WERI-Rb-1 (cell line): ENCODE measurements at regions not wholly inside any gene's neighbourhood (a gene's known extent, or its start where the extent isn't known, plus 50 kb on each side); places are given as distances from the start of the nearest gene placed in this dataset.

Source experiments
- DNase-seq: peaks from one replicate; pipeline ENCODE4 v3.0.0-alpha.2; 2020
- H3K27ac ChIP-seq: fragments of 250-450 bp; sonication (Bioruptor Pico); 2 replicates; pipeline ENCODE4 v1.5.1; 2020; ENCODE audit warnings: mild to moderate bottlenecking, moderate library complexity
- H3K27me3 ChIP-seq: fragments of 250-450 bp; sonication (Bioruptor Pico); 2 replicates; pipeline ENCODE4 v1.5.1; 2021; ENCODE audit warnings: mild to moderate bottlenecking, low read depth, moderate library complexity; ENCODE audit not compliant: insufficient read depth, severe bottlenecking
- H3K36me3 ChIP-seq: fragments of 250-450 bp; sonication (Bioruptor Pico); 2 replicates; pipeline ENCODE4 v1.5.1; 2020; ENCODE audit warnings: mild to moderate bottlenecking, moderate library complexity
- H3K4me3 ChIP-seq: 2 replicates; pipeline ENCODE4 v1.5.1; 2011; ENCODE audit warnings: low read depth, mild to moderate bottlenecking, control low read depth, low read length
- H3K9me3 ChIP-seq: fragments of 250-450 bp; sonication (Bioruptor Pico); 2 replicates; pipeline ENCODE4 v1.5.1; 2021; ENCODE audit warnings: mild to moderate bottlenecking, moderate library complexity; ENCODE audit not compliant: severe bottlenecking
- TF ChIP-seq, protein P1 (sequence below): IDR thresholded peaks from 2 replicates; pipeline ENCODE4 v1.5.1; 2011; ENCODE audit warnings: low read depth, mild to moderate bottlenecking, control low read depth, inconsistent platforms, low read length

DNA sequence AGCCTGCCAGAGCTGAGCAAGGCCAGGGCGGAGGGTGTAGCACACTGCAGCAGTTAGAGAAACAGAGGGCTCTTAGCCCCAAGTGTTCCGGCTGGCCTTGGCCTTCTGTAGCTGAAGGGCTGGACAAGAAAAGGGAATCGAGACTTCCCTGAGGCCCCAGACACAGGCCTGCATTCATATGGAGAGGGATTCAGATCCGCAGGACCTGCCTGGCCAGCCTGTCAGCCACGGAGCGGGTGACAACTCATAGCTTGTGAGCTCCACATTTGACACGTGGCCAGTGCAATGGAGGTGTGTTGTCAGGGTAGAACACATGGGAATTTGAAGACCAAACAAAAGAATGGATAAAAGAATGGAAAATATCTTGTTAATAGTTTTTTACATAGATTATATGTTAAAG lies 182.2 kb upstream of the GSC start:
- Histone ChIP-seq H3K27me3 (no peaks in the 10 kb centered on the region), H3K4me3 (no peak overlapping the region), H3K27ac (no peak overlapping the region), H3K9me3 (peaks cover 2% of the 10 kb centered on the region), H3K36me3 (no peaks in the 10 kb centered on the region)
- TF ChIP-seq, protein P1, sequence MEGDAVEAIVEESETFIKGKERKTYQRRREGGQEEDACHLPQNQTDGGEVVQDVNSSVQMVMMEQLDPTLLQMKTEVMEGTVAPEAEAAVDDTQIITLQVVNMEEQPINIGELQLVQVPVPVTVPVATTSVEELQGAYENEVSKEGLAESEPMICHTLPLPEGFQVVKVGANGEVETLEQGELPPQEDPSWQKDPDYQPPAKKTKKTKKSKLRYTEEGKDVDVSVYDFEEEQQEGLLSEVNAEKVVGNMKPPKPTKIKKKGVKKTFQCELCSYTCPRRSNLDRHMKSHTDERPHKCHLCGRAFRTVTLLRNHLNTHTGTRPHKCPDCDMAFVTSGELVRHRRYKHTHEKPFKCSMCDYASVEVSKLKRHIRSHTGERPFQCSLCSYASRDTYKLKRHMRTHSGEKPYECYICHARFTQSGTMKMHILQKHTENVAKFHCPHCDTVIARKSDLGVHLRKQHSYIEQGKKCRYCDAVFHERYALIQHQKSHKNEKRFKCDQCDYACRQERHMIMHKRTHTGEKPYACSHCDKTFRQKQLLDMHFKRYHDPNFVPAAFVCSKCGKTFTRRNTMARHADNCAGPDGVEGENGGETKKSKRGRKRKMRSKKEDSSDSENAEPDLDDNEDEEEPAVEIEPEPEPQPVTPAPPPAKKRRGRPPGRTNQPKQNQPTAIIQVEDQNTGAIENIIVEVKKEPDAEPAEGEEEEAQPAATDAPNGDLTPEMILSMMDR = no peak
- DNase-seq = no peak

DNA sequence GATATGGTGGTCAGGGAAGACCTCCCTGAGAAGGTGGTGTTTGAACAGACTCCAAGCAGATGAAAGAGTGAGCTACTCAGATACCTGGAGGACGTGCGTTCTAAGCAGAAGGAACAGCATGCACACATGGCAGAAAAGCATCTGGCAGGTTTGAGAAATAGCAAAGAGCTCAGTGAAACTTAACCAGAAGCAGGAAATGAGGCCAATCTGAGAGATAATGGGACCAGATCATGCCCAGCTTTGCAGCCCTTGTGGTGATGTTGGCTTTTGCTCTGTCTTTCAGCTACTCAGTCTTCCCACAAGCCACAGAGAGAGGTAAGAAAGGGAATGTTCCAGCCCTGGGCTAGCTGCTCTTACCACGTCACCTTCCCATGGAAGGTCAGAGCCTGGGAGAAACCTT lies 176.3 kb upstream of the GSC start:
- DNase-seq = no peak
- TF ChIP-seq, protein P1 = no peak
- Histone ChIP-seq H3K27me3 (no peaks in the 10 kb centered on the region), H3K9me3 (peaks cover 2% of the 10 kb centered on the region), H3K36me3 (no peaks in the 10 kb centered on the region), H3K4me3 (no peak overlapping the region), H3K27ac (no peak overlapping the region)

DNA sequence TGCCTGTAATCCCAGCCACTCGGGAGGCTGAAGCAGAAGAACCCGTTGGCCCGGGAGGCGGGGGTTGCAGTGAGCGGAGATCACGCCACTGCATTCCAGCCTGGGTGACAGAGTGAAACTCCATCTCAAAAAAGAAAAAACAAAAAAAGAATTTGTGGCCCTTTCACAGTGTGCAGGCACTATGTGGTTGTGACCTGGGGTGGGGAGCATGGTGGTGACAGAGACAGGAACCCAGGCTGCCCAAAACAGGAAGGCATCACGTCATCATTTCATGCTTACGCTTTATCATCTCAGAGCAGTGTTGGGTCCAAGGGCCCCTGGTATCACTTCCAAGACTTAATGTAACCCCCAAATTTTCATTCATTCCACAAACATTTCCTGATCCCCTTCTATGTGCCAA lies 175.7 kb upstream of the GSC start:
- Histone ChIP-seq H3K27me3 (no peaks in the 10 kb centered on the region), H3K36me3 (no peaks in the 10 kb centered on the region), H3K9me3 (peaks cover 2% of the 10 kb centered on the region), H3K4me3 (no peak overlapping the region), H3K27ac (no peak overlapping the region)
- DNase-seq = no peak
- TF ChIP-seq, protein P1 = no peak

DNA sequence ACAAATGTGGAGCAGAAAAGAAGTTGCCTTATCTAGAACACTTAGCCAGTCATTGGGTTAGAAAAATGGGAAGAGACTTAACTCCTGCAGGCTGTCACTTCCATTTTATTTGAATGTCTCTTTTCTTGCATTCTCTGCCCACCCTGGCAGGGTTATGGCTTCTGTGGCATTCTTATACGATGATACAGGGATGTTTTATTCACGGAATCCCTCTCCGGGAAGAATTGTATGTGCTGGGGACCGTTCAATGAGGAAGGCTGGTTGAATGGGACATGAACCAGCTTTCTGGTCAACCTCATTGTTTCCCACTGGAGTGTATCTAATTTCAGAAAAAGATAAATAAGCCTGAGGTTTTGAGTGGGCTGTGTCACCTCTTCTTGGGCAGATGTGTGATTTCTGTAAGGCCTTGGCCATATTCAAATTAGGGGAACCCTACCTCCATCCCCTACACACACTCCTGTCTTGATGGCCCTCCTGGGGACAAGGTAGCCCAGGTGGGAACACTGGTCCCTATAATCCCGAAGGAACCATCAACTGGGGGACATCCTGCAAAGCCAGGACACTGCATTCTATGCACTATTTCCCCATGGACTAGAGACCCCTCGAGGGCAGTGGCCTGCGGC lies 174.8 kb upstream of the GSC start:
- H3K27ac ChIP-seq = no peak overlapping the region
- TF ChIP-seq, protein P1 = no peak

DNA sequence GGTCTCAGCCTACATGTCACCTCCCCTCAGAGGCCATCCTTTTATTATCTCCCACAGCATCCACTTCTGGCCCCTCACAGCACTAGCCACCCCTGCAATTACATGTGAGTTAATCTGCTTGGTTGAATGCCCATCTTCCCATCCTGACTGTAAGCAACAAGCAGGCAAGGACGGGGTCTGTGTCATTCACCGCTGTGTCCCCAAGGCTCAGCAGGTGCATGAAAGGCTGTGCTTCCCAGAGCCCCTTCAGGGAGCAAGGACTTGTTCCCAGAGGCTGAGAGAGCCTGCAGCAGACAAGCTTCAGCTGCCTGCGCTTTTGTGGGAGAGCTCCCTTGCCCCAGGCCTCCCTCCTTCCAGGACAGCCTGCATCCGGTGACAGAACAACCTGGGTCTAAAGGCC lies 172.7 kb upstream of the GSC start:
- DNase-seq = no peak
- H3K27me3 ChIP-seq = no peaks in the 10 kb centered on the region
- no peak overlapping the region for H3K4me3 ChIP-seq
- H3K36me3 ChIP-seq = no peaks in the 10 kb centered on the region
- TF ChIP-seq, protein P1 = no peak
- H3K27ac ChIP-seq = no peak overlapping the region
- H3K9me3 ChIP-seq = peaks cover under 1% of the 10 kb centered on the region

More for the DNA sequence above, 174.8 kb upstream of the GSC start:
- peaks cover 2% of the 10 kb centered on the region for H3K9me3 ChIP-seq
- H3K36me3 ChIP-seq = no peaks in the 10 kb centered on the region
- H3K27me3 ChIP-seq = no peaks in the 10 kb centered on the region
- H3K4me3 ChIP-seq = no peak overlapping the region
- DNase-seq = no peak

DNA sequence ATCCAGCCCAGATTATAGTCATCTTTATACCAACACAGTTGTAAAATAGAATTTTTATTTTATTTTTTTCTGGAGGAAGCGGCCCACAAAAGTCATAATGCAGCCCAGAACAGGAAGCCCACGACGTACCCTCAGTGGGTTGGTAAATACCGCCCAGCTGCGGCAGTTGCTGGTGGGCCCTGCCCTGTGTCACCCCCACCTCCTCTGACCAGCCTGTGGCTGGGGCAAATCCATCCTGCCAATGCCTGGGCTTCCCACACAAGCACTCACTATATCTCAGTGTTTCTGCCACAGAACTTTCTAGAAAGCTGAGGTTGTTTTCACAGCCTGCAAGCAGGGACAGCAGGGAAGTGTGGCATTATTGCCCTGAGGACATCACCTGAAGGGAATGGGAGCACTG lies 171.4 kb upstream of the GSC start:
- Histone ChIP-seq H3K9me3 (no peaks in the 10 kb centered on the region), H3K27me3 (no peaks in the 10 kb centered on the region), H3K27ac (no peak overlapping the region), H3K4me3 (no peak overlapping the region), H3K36me3 (no peaks in the 10 kb centered on the region)
- DNase-seq = no peak
- TF ChIP-seq, protein P1 = no peak
